ENCODE measurements at regions not wholly inside any gene's neighbourhood (a gene's known extent, or its start where the extent isn't known, plus 50 kb on each side); places are given as distances from the start of the nearest gene placed in this dataset.
A peak's percentile ranks its signal among the peaks of the same experiment; 100 is the strongest.

DNA sequence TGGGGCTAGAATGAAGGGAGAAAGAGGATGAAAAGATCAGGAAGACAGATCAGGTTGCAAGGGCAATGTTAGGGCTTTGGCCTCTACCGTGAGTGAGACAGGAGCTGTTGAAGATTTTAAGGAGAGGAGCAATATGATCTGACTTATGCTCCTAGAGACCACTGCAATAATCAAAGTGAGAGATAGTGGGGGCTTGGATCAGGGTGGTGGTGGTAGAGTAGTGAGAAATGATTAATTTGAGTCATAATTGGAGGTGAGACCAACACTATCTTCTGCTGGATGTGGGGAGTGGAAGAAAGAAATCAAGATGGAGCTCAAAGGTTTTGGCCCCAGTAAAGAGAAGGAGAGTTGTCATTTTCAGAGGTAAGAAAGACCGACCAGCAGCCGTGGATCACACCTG, 140.7 kb upstream of the TMEM170B start:
- Histone ChIP-seq H3K36me3 (replicated peaks in 1 of 2; ENCODE audit: control insufficient read depth in 1 of 2, insufficient read depth in 2 of 2, low read length in 1 of 2) (no peaks in the 10 kb centered on the region), H3K4me2 (no peak overlapping the region), H4K20me1 (ENCODE audit: insufficient read depth) (no peaks in the 10 kb centered on the region), H3K9ac (no peak overlapping the region), H2AFZ (ENCODE audit: low read depth) (no peak overlapping the region), H3K4me3 (ENCODE audit: low read depth in 2 of 2, low read length in 1 of 2) (no peak overlapping the region), H3K27me3 (ENCODE audit: insufficient read depth) (no peaks in the 10 kb centered on the region), H3K9me2 (no peaks in the 10 kb centered on the region), H3K27ac (ENCODE audit: low read depth in 2 of 2, low read length in 1 of 2) (no peak overlapping the region), H3K79me2 (ENCODE audit: insufficient read depth) (no peaks in the 10 kb centered on the region), H3F3A (replicated peaks; ENCODE audit: insufficient read depth) (no peaks in the 10 kb centered on the region), H3K4me1 (ENCODE audit: control insufficient read depth in 1 of 2, insufficient read depth in 2 of 2, low read depth in 1 of 2, low read length in 1 of 2) (peaks cover 8 to 24% of the 10 kb centered on the region in 2 experiments), H3K9me3 (no peaks in the 10 kb centered on the region)
- CTCF ChIA-PET: interaction anchor here (0.8 kb wide), 1 partner anchor 253 kb away, joined by 3 read pairs; no protein-coding TSS in a partner anchor
- POLR2A ChIA-PET: no interaction called here
- no peak for DNase-seq
- WGBS (ENCODE audit: low lambda C conversion rate): 91% methylated on average over 3 of the region's 3 CpGs
- TF ChIP-seq SMC3 (IDR thresholded peaks at IDR 0.05; ENCODE audit: low read depth, low read length) (no peak), USF1 (IDR thresholded peaks at IDR 0.05; ENCODE audit: borderline replicate concordance, low read depth) (no peak), ZBTB33 (IDR thresholded peaks at IDR 0.05; ENCODE audit: borderline replicate concordance, low read depth) (no peak), SIN3A (IDR thresholded peaks at IDR 0.05; ENCODE audit: borderline replicate concordance, low read depth, low read length) (no peak), RFX5 (IDR thresholded peaks at IDR 0.05; ENCODE audit: low read length) (no peak), RXRA (IDR thresholded peaks at IDR 0.05; ENCODE audit: borderline replicate concordance, low read depth) (no peak), FOXM1 (IDR thresholded peaks at IDR 0.05; ENCODE audit: low read depth) (no peak), FOXJ3 (CRISPR knock-in tag; IDR thresholded peaks at IDR 0.05) (no peak)

DNA sequence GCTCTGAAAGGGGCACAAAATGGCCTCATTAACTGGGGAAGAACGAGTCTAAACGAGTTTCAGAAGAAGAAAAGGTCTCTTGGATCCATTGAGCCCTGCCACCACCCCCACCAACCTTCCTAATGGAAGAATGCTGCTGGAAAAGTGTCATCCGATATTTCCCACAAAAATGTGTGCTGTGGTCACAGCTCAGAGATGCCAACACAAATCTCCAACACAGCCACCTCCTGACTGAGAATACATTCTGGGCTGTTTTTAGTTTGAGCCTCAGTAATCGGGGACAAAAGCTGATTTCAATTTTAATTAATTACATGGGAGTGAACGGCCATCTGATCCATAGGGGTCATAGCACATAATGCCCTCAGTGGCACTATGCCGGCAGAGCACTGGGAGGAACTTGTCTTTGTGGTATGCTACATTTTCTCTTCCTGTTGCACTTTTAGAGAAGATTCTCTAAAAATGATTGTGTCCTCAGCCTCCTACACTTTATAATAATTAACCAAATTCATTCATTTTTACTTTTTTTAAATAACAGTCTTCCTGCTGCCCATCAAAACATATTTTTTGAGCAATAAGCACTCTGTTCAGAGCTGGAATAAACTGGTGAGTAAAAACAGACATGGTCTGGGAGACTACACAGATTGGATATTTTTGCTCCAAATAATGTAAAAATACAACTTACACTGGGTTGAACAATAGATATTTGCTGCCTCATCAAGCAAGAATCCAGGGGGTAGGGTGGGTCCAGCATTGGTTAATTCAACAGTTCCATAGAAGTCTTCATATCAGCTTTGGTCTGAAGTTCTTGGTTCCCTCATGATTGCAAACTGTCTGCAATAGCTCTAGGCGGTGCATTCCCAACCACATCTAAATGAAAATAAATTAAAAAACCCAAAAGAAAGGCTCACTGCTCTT, 143.6 kb upstream of the TMEM170B start:
- H3K4me2 ChIP-seq: peak overlapping the region; percentile 42
- 0 out of 2 replicates have a peak overlapping the region, but pooled peaks have one; percentile 12 for H2AFZ ChIP-seq (ENCODE audit: low read depth)
- ChIA-PET CTCF (interaction anchor here (0.9 kb wide), 3 partner anchors 13 to 116 kb away, joined by 3 read pairs; no protein-coding TSS in a partner anchor), POLR2A (interaction anchor here (2.0 kb wide), 1 partner anchor 103 kb away, joined by 6 read pairs; no protein-coding TSS in a partner anchor)
- no peaks in the 10 kb centered on the region for H3K79me2 ChIP-seq (ENCODE audit: insufficient read depth)
- H3K9me2 ChIP-seq: no peaks in the 10 kb centered on the region
- DNase-seq: no peak
- no peaks in the 10 kb centered on the region for H4K20me1 ChIP-seq (ENCODE audit: insufficient read depth)
- H3F3A ChIP-seq (replicated peaks; ENCODE audit: insufficient read depth): no peaks in the 10 kb centered on the region
- no peaks in the 10 kb centered on the region for H3K36me3 ChIP-seq (replicated peaks in 1 of 2; ENCODE audit: control insufficient read depth in 1 of 2, insufficient read depth in 2 of 2, low read length in 1 of 2)
- no peaks in the 10 kb centered on the region for H3K27me3 ChIP-seq (ENCODE audit: insufficient read depth)
- 76% methylated on average over 7 of the region's 7 CpGs for WGBS (ENCODE audit: low lambda C conversion rate)
- H3K4me1 ChIP-seq (ENCODE audit: control insufficient read depth in 1 of 2, insufficient read depth in 2 of 2, low read depth in 1 of 2, low read length in 1 of 2): peaks cover 8 to 33% of the 10 kb centered on the region in 2 experiments
- peak overlapping the region; percentile 14 to 96; a peak in 3 of 4 replicates for H3K27ac ChIP-seq (ENCODE audit: low read depth in 2 of 2, low read length in 1 of 2)
- no peak overlapping the region for H3K9ac ChIP-seq
- TF ChIP-seq RFX5 (IDR thresholded peaks at IDR 0.05; ENCODE audit: low read length) (no peak), FOSL2 (IDR thresholded peaks at IDR 0.05; ENCODE audit: borderline replicate concordance, low read depth) (0 out of 2 replicates have a peak, but pooled peaks have one; percentile 8)
- H3K4me3 ChIP-seq (ENCODE audit: low read depth in 2 of 2, low read length in 1 of 2): no peak overlapping the region
- no peaks in the 10 kb centered on the region for H3K9me3 ChIP-seq
